ENCODE measurements at regions not wholly inside any gene's neighbourhood (a gene's known extent, or its start where the extent isn't known, plus 50 kb on each side); places are given as distances from the start of the nearest gene placed in this dataset.

DNA sequence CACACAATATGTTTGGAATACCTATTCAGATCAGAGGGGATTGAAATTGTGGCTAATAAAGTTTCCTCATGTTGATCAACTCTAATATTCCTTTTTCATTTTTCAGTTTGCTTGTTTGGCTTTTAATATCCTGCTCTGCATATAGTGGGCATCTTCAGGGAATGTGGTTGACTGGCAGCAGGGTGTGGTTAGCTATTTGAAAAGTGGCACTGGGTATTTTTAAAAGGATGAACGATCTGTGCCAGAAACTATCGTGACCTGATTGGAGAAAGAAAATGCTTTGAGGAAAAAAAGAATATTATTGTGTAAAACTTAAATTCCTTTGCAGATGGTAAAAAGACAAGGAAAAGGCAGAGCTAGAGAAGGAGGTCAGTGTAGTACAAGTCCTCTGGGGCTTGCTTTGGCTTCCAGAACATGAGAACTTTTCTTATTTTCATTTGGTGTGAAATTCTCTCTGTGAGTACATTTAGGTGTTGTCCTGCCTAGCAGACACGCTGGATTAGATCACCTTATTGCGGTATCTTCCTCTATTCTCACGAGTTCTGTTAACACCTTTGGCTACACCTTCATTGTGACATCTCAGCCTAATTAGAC is 329.7 kb upstream of the SNX7 start:
- peak; percentile 59 for DNase-seq

DNA sequence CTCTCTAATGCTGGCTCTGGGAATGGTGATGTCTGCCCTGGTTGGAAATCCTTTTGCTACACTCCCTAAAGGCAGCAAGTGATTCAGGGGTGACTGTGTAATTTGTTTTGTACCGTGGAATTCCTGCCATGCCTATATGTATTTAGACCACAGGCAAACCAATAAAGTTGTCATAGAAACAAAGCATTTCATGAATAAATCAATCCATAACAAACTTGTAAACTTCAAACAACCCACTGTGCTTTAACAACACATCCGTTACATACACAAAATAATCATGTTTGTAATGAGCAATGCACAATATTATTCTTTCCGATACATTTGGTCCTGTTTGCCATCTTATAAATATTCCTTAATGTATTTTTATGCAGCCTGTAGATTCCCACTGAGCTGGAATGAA is 330.3 kb upstream of the SNX7 start:
- H4K20me1 ChIP-seq (ENCODE audit: low read length) = no peaks in the 10 kb centered on the region
- DNase-seq (peak; percentile 96), ATAC-seq (peak; percentile 91)
- ChIA-PET POLR2A (ENCODE audit: unreplicated experiment) (interaction anchor here (0.6 to 0.7 kb wide), 6 partner anchors 12 to 410 kb away, joined by 3 to 6 read pairs (median 4); partner anchors contain the start of gene DPYD), CTCF (interaction anchor here (0.7 to 1.0 kb wide), 2 partner anchors 136 to 137 kb away, joined by 3 read pairs; no protein-coding TSS in a partner anchor)
- no peak for TF ChIP-seq EZH2phosphoT487 (IDR thresholded peaks at IDR 0.05; ENCODE audit: borderline replicate concordance, low read length)
- TF ChIP-seq EZH2 (IDR thresholded peaks at IDR 0.05; ENCODE audit: low read length, unreplicated experiment) = no peak
- TF ChIP-seq, protein P1, sequence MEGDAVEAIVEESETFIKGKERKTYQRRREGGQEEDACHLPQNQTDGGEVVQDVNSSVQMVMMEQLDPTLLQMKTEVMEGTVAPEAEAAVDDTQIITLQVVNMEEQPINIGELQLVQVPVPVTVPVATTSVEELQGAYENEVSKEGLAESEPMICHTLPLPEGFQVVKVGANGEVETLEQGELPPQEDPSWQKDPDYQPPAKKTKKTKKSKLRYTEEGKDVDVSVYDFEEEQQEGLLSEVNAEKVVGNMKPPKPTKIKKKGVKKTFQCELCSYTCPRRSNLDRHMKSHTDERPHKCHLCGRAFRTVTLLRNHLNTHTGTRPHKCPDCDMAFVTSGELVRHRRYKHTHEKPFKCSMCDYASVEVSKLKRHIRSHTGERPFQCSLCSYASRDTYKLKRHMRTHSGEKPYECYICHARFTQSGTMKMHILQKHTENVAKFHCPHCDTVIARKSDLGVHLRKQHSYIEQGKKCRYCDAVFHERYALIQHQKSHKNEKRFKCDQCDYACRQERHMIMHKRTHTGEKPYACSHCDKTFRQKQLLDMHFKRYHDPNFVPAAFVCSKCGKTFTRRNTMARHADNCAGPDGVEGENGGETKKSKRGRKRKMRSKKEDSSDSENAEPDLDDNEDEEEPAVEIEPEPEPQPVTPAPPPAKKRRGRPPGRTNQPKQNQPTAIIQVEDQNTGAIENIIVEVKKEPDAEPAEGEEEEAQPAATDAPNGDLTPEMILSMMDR (conservative IDR thresholded peaks at IDR 0.05; ENCODE audit: low read depth, low read length) = no peak
- H3K9me3 ChIP-seq (ENCODE audit: low read length) = no peaks in the 10 kb centered on the region
- peaks cover 64% of the 10 kb centered on the region for H3K4me1 ChIP-seq (ENCODE audit: insufficient read depth, low read length)
- intact Hi-C loops (cut with micrococcal nuclease) = loop anchor here (1.0 to 5.0 kb wide), 10 partner anchors 8 to 329 kb away; no protein-coding TSS in a partner anchor
- no peaks in the 10 kb centered on the region for H3K36me3 ChIP-seq (ENCODE audit: low read depth, low read length)
- no peak overlapping the region; the same call in 1 of the 2 replicates for H3K4me3 ChIP-seq (ENCODE audit: low read length)
- no peaks in the 10 kb centered on the region for H3K27me3 ChIP-seq (ENCODE audit: low read length)
- no peaks in the 10 kb centered on the region for H3K9me2 ChIP-seq (replicated peaks; ENCODE audit: low read length)
- peak overlapping the region; percentile 68 for H3K4me2 ChIP-seq (ENCODE audit: low read length)
- H2AFZ ChIP-seq (ENCODE audit: low read length) = peak overlapping the region; percentile 40; the same call in 1 of the 2 replicates
- no peaks in the 10 kb centered on the region for H3K79me2 ChIP-seq (ENCODE audit: low read length)
- no peaks in the 10 kb centered on the region for H3F3A ChIP-seq (ENCODE audit: low read length, unreplicated experiment)
- peak overlapping the region; percentile 97 for H3K27ac ChIP-seq (ENCODE audit: low read length)
- peak overlapping the region; percentile 81 for H3K9ac ChIP-seq (ENCODE audit: low read length)
- BruUV-seq (replicated peaks) = no TSS peak

More for the DNA sequence above, 329.7 kb upstream of the SNX7 start:
- Histone ChIP-seq H3K4me2 (ENCODE audit: low read length) (peak overlapping the region; percentile 68), H3F3A (ENCODE audit: low read length, unreplicated experiment) (no peaks in the 10 kb centered on the region), H3K4me3 (ENCODE audit: low read length) (peak overlapping the region; percentile 7; the same call in 1 of the 2 replicates), H3K4me1 (ENCODE audit: insufficient read depth, low read length) (peaks cover 58% of the 10 kb centered on the region), H3K9me2 (replicated peaks; ENCODE audit: low read length) (no peaks in the 10 kb centered on the region), H3K27ac (ENCODE audit: low read length) (peak overlapping the region; percentile 97), H3K36me3 (ENCODE audit: low read depth, low read length) (no peaks in the 10 kb centered on the region), H3K27me3 (ENCODE audit: low read length) (no peaks in the 10 kb centered on the region), H3K9me3 (ENCODE audit: low read length) (no peaks in the 10 kb centered on the region), H3K9ac (ENCODE audit: low read length) (peak overlapping the region; percentile 81), H2AFZ (ENCODE audit: low read length) (peak overlapping the region; percentile 40), H4K20me1 (ENCODE audit: low read length) (no peaks in the 10 kb centered on the region), H3K79me2 (ENCODE audit: low read length) (no peaks in the 10 kb centered on the region)
- TF ChIP-seq, protein P1 (conservative IDR thresholded peaks at IDR 0.05; ENCODE audit: low read depth, low read length) = no peak
- TF ChIP-seq EZH2phosphoT487 (IDR thresholded peaks at IDR 0.05; ENCODE audit: borderline replicate concordance, low read length) (no peak), EZH2 (IDR thresholded peaks at IDR 0.05; ENCODE audit: low read length, unreplicated experiment) (no peak)
- intact Hi-C loops (cut with micrococcal nuclease) = loop anchor here (1.0 to 5.0 kb wide), 10 partner anchors 9 to 330 kb away; no protein-coding TSS in a partner anchor
- ChIA-PET POLR2A (ENCODE audit: unreplicated experiment) (interaction anchor here (0.6 to 0.7 kb wide), 6 partner anchors 12 to 411 kb away, joined by 3 to 6 read pairs (median 4); partner anchors contain the start of gene DPYD), CTCF (interaction anchor here (0.7 to 1.0 kb wide), 2 partner anchors 136 kb away, joined by 3 read pairs; no protein-coding TSS in a partner anchor)
- peak; percentile 65 for ATAC-seq
- BruUV-seq (replicated peaks) = TSS peak; percentile 92

DNA sequence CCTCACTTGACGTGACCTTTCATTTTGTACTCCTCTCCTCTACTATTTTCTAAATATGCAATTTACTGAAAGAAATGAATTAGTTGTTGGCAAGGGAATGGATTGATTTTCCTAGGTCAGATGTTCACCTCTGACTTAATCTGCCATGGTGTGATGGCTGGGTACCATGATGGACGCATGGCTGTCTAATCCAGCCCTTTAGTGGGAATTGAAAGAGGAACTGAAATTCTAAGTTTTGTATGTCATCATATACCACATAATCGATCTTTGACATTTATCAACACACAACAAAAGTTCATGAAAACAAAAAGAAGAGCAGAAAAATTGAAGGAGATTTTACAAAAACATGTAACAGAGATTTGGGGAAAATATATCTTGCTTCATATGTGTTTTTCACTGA is 331.3 kb upstream of the SNX7 start:
- H3F3A ChIP-seq (ENCODE audit: low read length, unreplicated experiment) = no peaks in the 10 kb centered on the region
- CTCF ChIA-PET = no interaction called here
- no peaks in the 10 kb centered on the region for H3K36me3 ChIP-seq (ENCODE audit: low read depth, low read length)
- DNase-seq (no peak), ATAC-seq (no peak)
- peak overlapping the region; percentile 97 for H3K27ac ChIP-seq (ENCODE audit: low read length)
- POLR2A ChIA-PET (ENCODE audit: unreplicated experiment) = no interaction called here
- no peak overlapping the region for H3K4me3 ChIP-seq (ENCODE audit: low read length)
- no peaks in the 10 kb centered on the region for H3K27me3 ChIP-seq (ENCODE audit: low read length)
- no peaks in the 10 kb centered on the region for H3K9me3 ChIP-seq (ENCODE audit: low read length)
- no peaks in the 10 kb centered on the region for H3K79me2 ChIP-seq (ENCODE audit: low read length)
- intact Hi-C loops (cut with micrococcal nuclease) = loop anchor here (2.0 to 5.0 kb wide), 6 partner anchors 37 to 328 kb away; no protein-coding TSS in a partner anchor
- peak overlapping the region; percentile 72 for H3K9ac ChIP-seq (ENCODE audit: low read length)
- TF ChIP-seq, protein P1 (conservative IDR thresholded peaks at IDR 0.05; ENCODE audit: low read depth, low read length) = no peak
- TF ChIP-seq EZH2phosphoT487 (IDR thresholded peaks at IDR 0.05; ENCODE audit: borderline replicate concordance, low read length) = no peak
- no peak for TF ChIP-seq EZH2 (IDR thresholded peaks at IDR 0.05; ENCODE audit: low read length, unreplicated experiment)
- peaks cover 73% of the 10 kb centered on the region for H3K4me1 ChIP-seq (ENCODE audit: insufficient read depth, low read length)
- H4K20me1 ChIP-seq (ENCODE audit: low read length) = no peaks in the 10 kb centered on the region
- H3K4me2 ChIP-seq (ENCODE audit: low read length) = peak overlapping the region; percentile 30; the same call in 1 of the 2 replicates
- H3K9me2 ChIP-seq (replicated peaks; ENCODE audit: low read length) = no peaks in the 10 kb centered on the region
- no TSS peak for BruUV-seq (replicated peaks)
- H2AFZ ChIP-seq (ENCODE audit: low read length) = no peak overlapping the region
